ENCODE measurements at regions not wholly inside any gene's neighbourhood (a gene's known extent, or its start where the extent isn't known, plus 50 kb on each side); places are given as distances from the start of the nearest gene placed in this dataset.

DNA sequence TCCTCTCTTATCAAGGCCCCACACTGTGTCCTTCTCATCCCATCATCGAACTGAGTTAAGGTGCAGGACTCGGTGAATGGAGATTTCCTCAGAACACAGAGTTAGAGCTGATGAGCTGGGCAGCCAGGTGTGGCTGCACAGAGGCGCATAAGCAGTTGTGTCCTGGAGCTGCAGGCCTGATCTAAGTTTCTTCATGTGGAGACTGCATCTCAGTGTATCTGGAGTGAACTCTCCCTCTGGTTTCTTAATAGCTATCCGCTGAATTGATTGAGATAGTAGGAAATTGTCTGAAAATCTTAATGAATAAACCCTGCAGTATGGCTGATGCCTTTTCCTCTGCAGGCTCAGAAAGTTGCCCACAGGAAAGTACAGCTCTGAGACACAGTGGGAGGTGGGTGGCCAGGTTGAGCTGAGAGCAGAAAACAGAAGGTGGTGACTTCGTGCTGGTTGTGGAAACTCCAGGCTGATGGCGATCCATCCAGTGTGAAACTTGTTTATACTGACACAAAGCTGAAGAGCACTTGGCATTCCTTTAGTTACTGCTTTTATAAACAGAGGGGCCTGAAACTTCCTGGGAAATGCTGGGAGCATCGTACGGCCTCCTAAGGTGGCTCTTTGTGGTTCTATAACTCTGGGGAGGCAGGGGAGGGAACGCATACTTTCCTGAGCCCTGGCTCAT, 67.4 kb upstream of the F3 start:
- TF ChIP-seq POLR2AphosphoS5 (IDR thresholded peaks at IDR 0.05; ENCODE audit: low read depth, low read length) (no peak), FOXP2 (optimal IDR thresholded peaks at IDR 0.05; ENCODE audit: borderline replicate concordance, extremely low read depth, extremely low read length, insufficient read depth) (no peak), TAF1 (IDR thresholded peaks at IDR 0.05; ENCODE audit: borderline replicate concordance, insufficient read depth, low read length) (no peak), SIN3A (IDR thresholded peaks at IDR 0.05; ENCODE audit: borderline replicate concordance, insufficient read depth, low read length) (no peak)
- TF ChIP-seq, protein P1, sequence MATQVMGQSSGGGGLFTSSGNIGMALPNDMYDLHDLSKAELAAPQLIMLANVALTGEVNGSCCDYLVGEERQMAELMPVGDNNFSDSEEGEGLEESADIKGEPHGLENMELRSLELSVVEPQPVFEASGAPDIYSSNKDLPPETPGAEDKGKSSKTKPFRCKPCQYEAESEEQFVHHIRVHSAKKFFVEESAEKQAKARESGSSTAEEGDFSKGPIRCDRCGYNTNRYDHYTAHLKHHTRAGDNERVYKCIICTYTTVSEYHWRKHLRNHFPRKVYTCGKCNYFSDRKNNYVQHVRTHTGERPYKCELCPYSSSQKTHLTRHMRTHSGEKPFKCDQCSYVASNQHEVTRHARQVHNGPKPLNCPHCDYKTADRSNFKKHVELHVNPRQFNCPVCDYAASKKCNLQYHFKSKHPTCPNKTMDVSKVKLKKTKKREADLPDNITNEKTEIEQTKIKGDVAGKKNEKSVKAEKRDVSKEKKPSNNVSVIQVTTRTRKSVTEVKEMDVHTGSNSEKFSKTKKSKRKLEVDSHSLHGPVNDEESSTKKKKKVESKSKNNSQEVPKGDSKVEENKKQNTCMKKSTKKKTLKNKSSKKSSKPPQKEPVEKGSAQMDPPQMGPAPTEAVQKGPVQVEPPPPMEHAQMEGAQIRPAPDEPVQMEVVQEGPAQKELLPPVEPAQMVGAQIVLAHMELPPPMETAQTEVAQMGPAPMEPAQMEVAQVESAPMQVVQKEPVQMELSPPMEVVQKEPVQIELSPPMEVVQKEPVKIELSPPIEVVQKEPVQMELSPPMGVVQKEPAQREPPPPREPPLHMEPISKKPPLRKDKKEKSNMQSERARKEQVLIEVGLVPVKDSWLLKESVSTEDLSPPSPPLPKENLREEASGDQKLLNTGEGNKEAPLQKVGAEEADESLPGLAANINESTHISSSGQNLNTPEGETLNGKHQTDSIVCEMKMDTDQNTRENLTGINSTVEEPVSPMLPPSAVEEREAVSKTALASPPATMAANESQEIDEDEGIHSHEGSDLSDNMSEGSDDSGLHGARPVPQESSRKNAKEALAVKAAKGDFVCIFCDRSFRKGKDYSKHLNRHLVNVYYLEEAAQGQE (IDR thresholded peaks at IDR 0.05; ENCODE audit: insufficient read depth in 1 of 2, low read depth in 2 of 2, low read length in 2 of 2) = no peak

DNA sequence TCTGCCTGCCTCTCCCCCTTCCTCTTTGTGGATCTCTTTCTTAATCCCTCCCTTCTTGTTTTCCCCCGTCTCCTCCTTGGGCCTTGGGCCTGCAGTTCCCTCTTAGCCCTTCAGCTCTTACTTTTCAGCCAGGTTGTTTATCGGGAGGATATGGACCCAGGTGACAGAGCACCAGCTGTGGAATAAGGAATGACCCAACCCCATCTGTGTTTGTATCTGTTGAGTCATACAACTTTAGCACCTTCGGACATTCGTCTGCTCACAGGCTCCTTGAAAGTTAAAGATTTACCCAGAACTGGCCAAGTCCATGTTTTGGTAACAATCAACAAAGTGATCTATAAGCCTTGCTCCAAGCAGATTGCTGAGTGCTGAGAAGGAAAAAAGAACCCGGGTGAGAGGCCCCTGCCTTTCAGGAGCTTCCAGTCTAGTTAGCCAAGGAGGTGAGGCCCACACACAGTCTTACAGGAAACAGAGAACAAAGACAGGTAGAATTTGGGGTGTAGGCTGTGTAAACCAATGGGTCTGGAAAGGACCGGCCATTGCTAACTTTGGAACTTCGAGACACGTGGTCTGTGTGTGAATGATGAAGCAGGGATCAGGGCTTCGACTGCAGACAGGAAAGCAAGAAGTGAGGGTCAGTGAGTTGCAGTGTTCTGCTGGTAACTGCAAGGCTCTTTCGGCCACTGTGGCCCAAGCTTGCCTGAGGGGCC, 66.7 kb upstream of the F3 start:
- TF ChIP-seq SIN3A (IDR thresholded peaks at IDR 0.05; ENCODE audit: borderline replicate concordance, insufficient read depth, low read length) (no peak), POLR2AphosphoS5 (IDR thresholded peaks at IDR 0.05; ENCODE audit: low read depth, low read length) (no peak), TAF1 (IDR thresholded peaks at IDR 0.05; ENCODE audit: borderline replicate concordance, insufficient read depth, low read length) (no peak)

DNA sequence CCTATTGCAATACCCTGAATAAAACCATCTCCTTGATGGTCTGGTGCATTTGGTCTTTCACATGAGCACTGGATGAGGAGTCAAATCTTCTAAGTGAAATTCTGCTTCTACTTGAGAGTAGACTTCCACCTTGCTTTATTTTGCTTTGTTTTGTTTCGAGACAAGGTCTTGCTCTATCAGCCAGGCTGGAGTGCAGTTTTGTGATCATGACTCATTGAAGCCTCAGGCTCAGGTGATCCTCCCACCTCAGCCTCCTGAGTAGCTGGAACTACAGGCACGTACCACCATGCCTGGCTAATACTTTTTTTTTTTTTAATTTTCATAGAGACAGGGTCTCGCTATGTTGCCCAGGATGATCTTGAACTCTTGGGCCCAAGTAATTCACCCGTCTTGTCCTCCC, 65.8 kb upstream of the F3 start:
- TF ChIP-seq TAF1 (IDR thresholded peaks at IDR 0.05; ENCODE audit: borderline replicate concordance, insufficient read depth, low read length) (no peak), SIN3A (IDR thresholded peaks at IDR 0.05; ENCODE audit: borderline replicate concordance, insufficient read depth, low read length) (no peak), FOXP2 (optimal IDR thresholded peaks at IDR 0.05; ENCODE audit: borderline replicate concordance, extremely low read depth, extremely low read length, insufficient read depth) (no peak), POLR2AphosphoS5 (IDR thresholded peaks at IDR 0.05; ENCODE audit: low read depth, low read length) (no peak)
- TF ChIP-seq, protein P1 (IDR thresholded peaks at IDR 0.05; ENCODE audit: insufficient read depth in 1 of 2, low read depth in 2 of 2, low read length in 2 of 2) = no peak

DNA sequence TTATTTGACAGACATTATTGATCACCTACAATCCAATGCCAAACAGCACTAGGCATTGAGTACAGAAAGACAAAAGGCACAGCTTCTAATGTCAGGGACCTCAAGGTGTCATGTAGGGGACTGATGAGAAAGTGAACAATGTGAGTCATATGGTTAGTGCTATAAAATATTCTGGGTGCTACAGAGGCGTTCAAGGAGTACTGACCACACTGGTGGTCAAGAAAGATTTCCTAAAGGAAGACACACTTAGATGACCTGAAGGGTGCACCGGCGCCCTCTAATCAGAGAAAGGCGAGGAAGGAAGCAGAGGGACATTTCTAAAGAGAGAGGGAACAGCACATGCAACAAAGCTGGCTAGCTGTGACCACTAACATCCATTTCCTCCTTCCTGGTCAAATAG, 64.9 kb upstream of the F3 start:
- TF ChIP-seq SIN3A (IDR thresholded peaks at IDR 0.05; ENCODE audit: borderline replicate concordance, insufficient read depth, low read length) = no peak
- TF ChIP-seq FOXP2 (optimal IDR thresholded peaks at IDR 0.05; ENCODE audit: borderline replicate concordance, extremely low read depth, extremely low read length, insufficient read depth) = no peak
- TF ChIP-seq, protein P1 (IDR thresholded peaks at IDR 0.05; ENCODE audit: insufficient read depth in 1 of 2, low read depth in 2 of 2, low read length in 2 of 2) = no peak
- TF ChIP-seq POLR2AphosphoS5 (IDR thresholded peaks at IDR 0.05; ENCODE audit: low read depth, low read length) = no peak
- no peak for TF ChIP-seq TAF1 (IDR thresholded peaks at IDR 0.05; ENCODE audit: borderline replicate concordance, insufficient read depth, low read length)

DNA sequence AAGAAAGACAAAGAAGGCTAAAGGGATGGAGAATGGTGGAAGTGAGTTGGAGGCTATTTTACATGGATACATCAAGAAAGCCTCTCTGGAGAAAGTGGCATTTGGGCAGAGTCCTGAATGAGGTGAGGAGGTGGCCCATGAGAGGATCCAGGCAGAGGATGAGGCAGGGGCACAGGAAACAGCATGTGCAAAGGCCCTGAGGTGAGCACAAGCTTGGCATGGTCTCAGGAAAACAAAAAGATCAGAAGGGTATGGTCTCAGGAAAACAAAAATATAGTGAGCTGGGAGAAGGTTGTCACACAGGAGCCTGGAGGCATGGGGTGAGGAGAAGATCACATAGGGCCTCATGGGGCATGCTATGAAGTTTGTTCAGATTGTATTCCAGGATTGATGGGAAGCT, 62.1 kb upstream of the F3 start:
- TF ChIP-seq SIN3A (IDR thresholded peaks at IDR 0.05; ENCODE audit: borderline replicate concordance, insufficient read depth, low read length) (no peak), TAF1 (IDR thresholded peaks at IDR 0.05; ENCODE audit: borderline replicate concordance, insufficient read depth, low read length) (no peak), FOXP2 (optimal IDR thresholded peaks at IDR 0.05; ENCODE audit: borderline replicate concordance, extremely low read depth, extremely low read length, insufficient read depth) (no peak), POLR2AphosphoS5 (IDR thresholded peaks at IDR 0.05; ENCODE audit: low read depth, low read length) (no peak)
- TF ChIP-seq, protein P1 (IDR thresholded peaks at IDR 0.05; ENCODE audit: insufficient read depth in 1 of 2, low read depth in 2 of 2, low read length in 2 of 2) = no peak
